GM12878 (cell line): ENCODE measurements at regions not wholly inside any gene's neighbourhood (a gene's known extent, or its start where the extent isn't known, plus 50 kb on each side); places are given as distances from the start of the nearest gene placed in this dataset.

Source experiments
- ATAC-seq: fragments of 200-7000 bp; cut with Tn5 transposase; 3 replicates; pipeline ENCODE4 v1.9.1; 2020; ENCODE audit warnings: mild to moderate bottlenecking, moderate library complexity
- BruUV-seq: library from RNA; stranded (reverse); fragments of 400-500 nt; replicated peaks from 2 replicates; lab custom pipeline; 2021; lab: Mats Ljungman, UMichigan
- CTCF ChIA-PET: fragments of 300-600 bp; sonication (Branson Sonifier 250); formaldehyde crosslinking; extraction: SDS; loops from one replicate; lab custom pipeline; 2021; ENCODE audit warnings: inconsistent platforms; lab: Yijun Ruan, JAX
- POLR2A ChIA-PET: fragments of 350-600 bp; formaldehyde crosslinking; extraction: SDS; loops from one replicate; lab custom pipeline; 2021; ENCODE audit warnings: inconsistent platforms; lab: Charles Lee
- RAD21 ChIA-PET: fragments of 300-600 bp; sonication (Branson Sonifier 250); formaldehyde crosslinking; loops from one replicate; lab custom pipeline; 2023; ENCODE audit warnings: antibody characterized with exemption; ENCODE audit not compliant: unreplicated experiment; lab: Charles Lee
- SMC1A ChIA-PET: fragments of 300-600 bp; sonication (Branson Sonifier 250); formaldehyde crosslinking; loops from one replicate; lab custom pipeline; 2023; ENCODE audit not compliant: unreplicated experiment, uncharacterized antibody; lab: Charles Lee
- DNase-seq: peaks from one replicate; pipeline ENCODE4 v3.0.0-alpha.2; 2011; ENCODE audit warnings: low read depth, low spot score
- FAIRE-seq: peaks from 3 replicates; lab custom pipeline; 2011; peaks lifted over from hg19 to GRCh38; lab: Jason Lieb, UNC
- H2AFZ ChIP-seq: 2 replicates; pipeline ENCODE4 v1.6.0; 2011; ENCODE audit warnings: low read depth, low read length, control low read depth; ENCODE audit not compliant: control insufficient read depth
- H3K27ac ChIP-seq: 2 replicates; pipeline ENCODE4 v1.5.1; 2011; ENCODE audit warnings: control low read depth; ENCODE audit not compliant: control insufficient read depth, insufficient read depth
- H3K27me3 ChIP-seq, 2 experiments: replicated peaks in 1 of 2; 2 replicates each; pipeline versions ENCODE4 v1.6.0 to v1.6.1; 2011; ENCODE audit warnings: low read length in 1 of 2; ENCODE audit not compliant: control insufficient read depth in 2 of 2, insufficient read depth in 2 of 2
- H3K36me3 ChIP-seq, 2 experiments: 2 replicates each; pipeline ENCODE4 v1.5.1; 2011; ENCODE audit warnings: low read length in 1 of 2; ENCODE audit not compliant: control insufficient read depth in 2 of 2, insufficient read depth in 2 of 2
- H3K4me1 ChIP-seq: 2 replicates; pipeline ENCODE4 v1.6.1; 2011; ENCODE audit warnings: mild to moderate bottlenecking, low read length, moderate library complexity, mixed read lengths; ENCODE audit not compliant: control insufficient read depth, insufficient read depth
- H3K4me2 ChIP-seq: 2 replicates; pipeline ENCODE4 v1.6.0; 2011; ENCODE audit warnings: control low read depth; ENCODE audit not compliant: control insufficient read depth, insufficient read depth
- H3K4me3 ChIP-seq: fragments of 200-600 bp; sonication (generic); 2 replicates; pipeline ENCODE4 v1.5.1; 2016
- H3K79me2 ChIP-seq: 2 replicates; pipeline ENCODE4 v1.6.0; 2011; ENCODE audit warnings: low read length; ENCODE audit not compliant: control insufficient read depth, insufficient read depth
- H3K9ac ChIP-seq: 2 replicates; pipeline ENCODE4 v1.8.0; 2011; ENCODE audit warnings: low read length, control low read depth, mixed read lengths; ENCODE audit not compliant: control insufficient read depth, insufficient read depth
- H3K9me3 ChIP-seq: replicated peaks from 3 replicates; pipeline ENCODE4 v1.5.1; 2011; ENCODE audit warnings: mild to moderate bottlenecking, low read length; ENCODE audit not compliant: control insufficient read depth, insufficient read depth
- H4K20me1 ChIP-seq: 2 replicates; pipeline ENCODE4 v1.6.0; 2011; ENCODE audit not compliant: control insufficient read depth, insufficient read depth
- CBX5 ChIP-seq: sonication (generic); IDR thresholded peaks from 2 replicates; pipeline ENCODE4 v1.6.1; 2016; ENCODE audit warnings: low read depth, moderate library complexity, mild to moderate bottlenecking, inconsistent platforms
- CHD2 ChIP-seq: IDR thresholded peaks from 2 replicates; pipeline ENCODE4 v1.6.1; 2011; ENCODE audit warnings: low read depth, low read length, improper control_type of control experiment, borderline replicate concordance
- FOS ChIP-seq: IDR thresholded peaks from 3 replicates; pipeline ENCODE4 v1.6.1; 2011; ENCODE audit warnings: borderline replicate concordance; ENCODE audit not compliant: insufficient read length; ENCODE audit errors: extremely low read depth
- GABPA ChIP-seq: IDR thresholded peaks from 2 replicates; pipeline ENCODE4 v1.6.1; 2014; ENCODE audit warnings: antibody characterized with exemption, low read depth, mild to moderate bottlenecking, inconsistent platforms
- HDAC6 ChIP-seq: fragments of 200-600 bp; sonication (generic); IDR thresholded peaks from one replicate; pipeline ENCODE4 v1.8.0; 2017; ENCODE audit warnings: antibody characterized with exemption; ENCODE audit not compliant: unreplicated experiment
- NR2F1 ChIP-seq: fragments of 450-650 bp; conservative IDR thresholded peaks from 2 replicates; pipeline ENCODE4 v1.6.1; 2017; ENCODE audit warnings: mild to moderate bottlenecking
- RB1 ChIP-seq: fragments of 450-650 bp; formaldehyde crosslinking; IDR thresholded peaks from 2 replicates; pipeline ENCODE4 v1.6.1; 2017; ENCODE audit warnings: mild to moderate bottlenecking, borderline replicate concordance
- TARDBP ChIP-seq: IDR thresholded peaks from 2 replicates; pipeline ENCODE4 v1.6.1; 2016; ENCODE audit warnings: borderline replicate concordance
- ZNF207 ChIP-seq: fragments of 450-650 bp; IDR thresholded peaks from 2 replicates; pipeline ENCODE4 v1.6.1; 2014; ENCODE audit warnings: antibody characterized with exemption, mild to moderate bottlenecking, borderline replicate concordance
- ZNF622 ChIP-seq: fragments of 450-650 bp; IDR thresholded peaks from 2 replicates; pipeline ENCODE4 v1.6.1; 2017; ENCODE audit warnings: mild to moderate bottlenecking, inconsistent platforms
- WGBS: methylation state at CpG from one replicate; pipeline ENCODE4 v1.1.6; 2016; ENCODE audit warnings: low lambda C conversion rate; ENCODE audit not compliant: insufficient replicate concordance, insufficient coverage; ENCODE audit errors: missing lambda C conversion rate; 5-methylcytosine and 5-hydroxymethylcytosine counted together
- in situ Hi-C: fragments of 300-500 bp; cut with MboI; formaldehyde crosslinking; loops from 9 replicates; pipeline ENCODE4 v1.14.3; 2018; ENCODE audit warnings: mixed read lengths
- intact Hi-C: fragments of 100-400 bp; cut with micrococcal nuclease; formaldehyde crosslinking; loops from one replicate; pipeline ENCODE4 v1.14.2; 2022; ENCODE audit not compliant: unreplicated experiment
- TF ChIP-seq, protein P1 (sequence below): fragments of 450-650 bp; IDR thresholded peaks from 2 replicates; pipeline ENCODE4 v1.6.1; 2016; ENCODE audit warnings: mild to moderate bottlenecking, moderate library complexity, borderline replicate concordance

DNA sequence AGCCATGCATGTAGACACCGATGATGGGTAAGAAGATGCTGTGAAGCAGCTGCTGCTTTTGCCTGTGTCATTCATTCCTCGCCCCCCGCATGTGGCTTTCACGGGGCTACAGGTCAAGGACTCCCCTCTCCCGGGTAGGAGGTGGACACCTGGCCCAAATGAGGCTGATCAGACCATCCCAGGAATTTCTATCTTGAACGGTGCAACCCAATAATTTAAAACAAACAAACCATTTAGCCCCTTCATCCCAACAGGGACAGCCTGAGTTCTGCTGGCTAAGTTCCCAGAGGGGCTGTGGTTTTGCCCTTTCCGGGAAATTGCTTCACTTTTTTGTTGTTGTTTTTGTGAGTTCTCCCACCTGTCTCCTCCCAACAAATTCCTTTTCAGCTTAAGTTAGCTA is 137.7 kb upstream of the CDH5 start:
- Histone ChIP-seq H3K36me3 (no peaks in the 10 kb centered on the region), H3K4me3 (no peak overlapping the region), H2AFZ (no peak overlapping the region), H3K9me3 (no peaks in the 10 kb centered on the region), H3K9ac (no peak overlapping the region), H3K27me3 (peaks cover 0 to 2% of the 10 kb centered on the region in 2 experiments; a peak in 3 of 4 replicates), H3K4me2 (no peak overlapping the region), H3K4me1 (no peaks in the 10 kb centered on the region), H3K79me2 (no peaks in the 10 kb centered on the region), H4K20me1 (no peaks in the 10 kb centered on the region), H3K27ac (no peak overlapping the region)
- ChIA-PET CTCF (no interaction called here), POLR2A (no interaction called here), SMC1A (no interaction called here), RAD21 (no interaction called here)
- in situ Hi-C loops, result no loop called here
- TF ChIP-seq ZNF622 (no peak), TARDBP (no peak), CBX5 (no peak), NR2F1 (no peak), GABPA (no peak), ZNF207 (no peak), CHD2 (no peak), RB1 (no peak), FOS (no peak), HDAC6 (no peak)
- TF ChIP-seq, protein P1, sequence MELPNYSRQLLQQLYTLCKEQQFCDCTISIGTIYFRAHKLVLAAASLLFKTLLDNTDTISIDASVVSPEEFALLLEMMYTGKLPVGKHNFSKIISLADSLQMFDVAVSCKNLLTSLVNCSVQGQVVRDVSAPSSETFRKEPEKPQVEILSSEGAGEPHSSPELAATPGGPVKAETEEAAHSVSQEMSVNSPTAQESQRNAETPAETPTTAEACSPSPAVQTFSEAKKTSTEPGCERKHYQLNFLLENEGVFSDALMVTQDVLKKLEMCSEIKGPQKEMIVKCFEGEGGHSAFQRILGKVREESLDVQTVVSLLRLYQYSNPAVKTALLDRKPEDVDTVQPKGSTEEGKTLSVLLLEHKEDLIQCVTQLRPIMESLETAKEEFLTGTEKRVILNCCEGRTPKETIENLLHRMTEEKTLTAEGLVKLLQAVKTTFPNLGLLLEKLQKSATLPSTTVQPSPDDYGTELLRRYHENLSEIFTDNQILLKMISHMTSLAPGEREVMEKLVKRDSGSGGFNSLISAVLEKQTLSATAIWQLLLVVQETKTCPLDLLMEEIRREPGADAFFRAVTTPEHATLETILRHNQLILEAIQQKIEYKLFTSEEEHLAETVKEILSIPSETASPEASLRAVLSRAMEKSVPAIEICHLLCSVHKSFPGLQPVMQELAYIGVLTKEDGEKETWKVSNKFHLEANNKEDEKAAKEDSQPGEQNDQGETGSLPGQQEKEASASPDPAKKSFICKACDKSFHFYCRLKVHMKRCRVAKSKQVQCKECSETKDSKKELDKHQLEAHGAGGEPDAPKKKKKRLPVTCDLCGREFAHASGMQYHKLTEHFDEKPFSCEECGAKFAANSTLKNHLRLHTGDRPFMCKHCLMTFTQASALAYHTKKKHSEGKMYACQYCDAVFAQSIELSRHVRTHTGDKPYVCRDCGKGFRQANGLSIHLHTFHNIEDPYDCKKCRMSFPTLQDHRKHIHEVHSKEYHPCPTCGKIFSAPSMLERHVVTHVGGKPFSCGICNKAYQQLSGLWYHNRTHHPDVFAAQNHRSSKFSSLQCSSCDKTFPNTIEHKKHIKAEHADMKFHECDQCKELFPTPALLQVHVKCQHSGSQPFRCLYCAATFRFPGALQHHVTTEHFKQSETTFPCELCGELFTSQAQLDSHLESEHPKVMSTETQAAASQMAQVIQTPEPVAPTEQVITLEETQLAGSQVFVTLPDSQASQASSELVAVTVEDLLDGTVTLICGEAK, result no peak
- ATAC-seq (no peak), DNase-seq (no peak), FAIRE-seq (no peak)
- intact Hi-C loops, result no loop called here
- WGBS, result 14% methylated on average over 7 of the region's 7 CpGs
- no TSS peak for BruUV-seq
